GM12878 (cell line): ENCODE measurements at regions not wholly inside any gene's neighbourhood (a gene's known extent, or its start where the extent isn't known, plus 50 kb on each side); places are given as distances from the start of the nearest gene placed in this dataset.

Experiments
- ATAC-seq: fragments of 200-7000 bp; cut with Tn5 transposase; 3 replicates; pipeline ENCODE4 v1.9.1; 2020; ENCODE audit warnings: mild to moderate bottlenecking, moderate library complexity
- BruUV-seq: library from RNA; stranded (reverse); fragments of 400-500 nt; replicated peaks from 2 replicates; lab custom pipeline; 2021; lab: Mats Ljungman, UMichigan
- CTCF ChIA-PET: fragments of 300-600 bp; sonication (Branson Sonifier 250); formaldehyde crosslinking; extraction: SDS; loops from one replicate; lab custom pipeline; 2021; ENCODE audit warnings: inconsistent platforms; lab: Yijun Ruan, JAX
- POLR2A ChIA-PET: fragments of 350-600 bp; formaldehyde crosslinking; extraction: SDS; loops from one replicate; lab custom pipeline; 2021; ENCODE audit warnings: inconsistent platforms; lab: Charles Lee
- RAD21 ChIA-PET: fragments of 300-600 bp; sonication (Branson Sonifier 250); formaldehyde crosslinking; loops from one replicate; lab custom pipeline; 2023; ENCODE audit warnings: antibody characterized with exemption; ENCODE audit not compliant: unreplicated experiment; lab: Charles Lee
- SMC1A ChIA-PET: fragments of 300-600 bp; sonication (Branson Sonifier 250); formaldehyde crosslinking; loops from one replicate; lab custom pipeline; 2023; ENCODE audit not compliant: unreplicated experiment, uncharacterized antibody; lab: Charles Lee
- DNase-seq: peaks from one replicate; pipeline ENCODE4 v3.0.0-alpha.2; 2011; ENCODE audit warnings: low read depth, low spot score
- FAIRE-seq: peaks from 3 replicates; lab custom pipeline; 2011; peaks lifted over from hg19 to GRCh38; lab: Jason Lieb, UNC
- H2AFZ ChIP-seq: 2 replicates; pipeline ENCODE4 v1.6.0; 2011; ENCODE audit warnings: low read depth, low read length, control low read depth; ENCODE audit not compliant: control insufficient read depth
- H3K27ac ChIP-seq: 2 replicates; pipeline ENCODE4 v1.5.1; 2011; ENCODE audit warnings: control low read depth; ENCODE audit not compliant: control insufficient read depth, insufficient read depth
- H3K27me3 ChIP-seq, 2 experiments: replicated peaks in 1 of 2; 2 replicates each; pipeline versions ENCODE4 v1.6.0 to v1.6.1; 2011; ENCODE audit warnings: low read length in 1 of 2; ENCODE audit not compliant: control insufficient read depth in 2 of 2, insufficient read depth in 2 of 2
- H3K36me3 ChIP-seq, 2 experiments: 2 replicates each; pipeline ENCODE4 v1.5.1; 2011; ENCODE audit warnings: low read length in 1 of 2; ENCODE audit not compliant: control insufficient read depth in 2 of 2, insufficient read depth in 2 of 2
- H3K4me1 ChIP-seq: 2 replicates; pipeline ENCODE4 v1.6.1; 2011; ENCODE audit warnings: mild to moderate bottlenecking, low read length, moderate library complexity, mixed read lengths; ENCODE audit not compliant: control insufficient read depth, insufficient read depth
- H3K4me2 ChIP-seq: 2 replicates; pipeline ENCODE4 v1.6.0; 2011; ENCODE audit warnings: control low read depth; ENCODE audit not compliant: control insufficient read depth, insufficient read depth
- H3K4me3 ChIP-seq: fragments of 200-600 bp; sonication (generic); 2 replicates; pipeline ENCODE4 v1.5.1; 2016
- H3K79me2 ChIP-seq: 2 replicates; pipeline ENCODE4 v1.6.0; 2011; ENCODE audit warnings: low read length; ENCODE audit not compliant: control insufficient read depth, insufficient read depth
- H3K9ac ChIP-seq: 2 replicates; pipeline ENCODE4 v1.8.0; 2011; ENCODE audit warnings: low read length, control low read depth, mixed read lengths; ENCODE audit not compliant: control insufficient read depth, insufficient read depth
- H3K9me3 ChIP-seq: replicated peaks from 3 replicates; pipeline ENCODE4 v1.5.1; 2011; ENCODE audit warnings: mild to moderate bottlenecking, low read length; ENCODE audit not compliant: control insufficient read depth, insufficient read depth
- H4K20me1 ChIP-seq: 2 replicates; pipeline ENCODE4 v1.6.0; 2011; ENCODE audit not compliant: control insufficient read depth, insufficient read depth
- E4F1 ChIP-seq: fragments of 450-650 bp; IDR thresholded peaks from 2 replicates; pipeline ENCODE4 v1.6.1; 2018; ENCODE audit warnings: borderline replicate concordance, mild to moderate bottlenecking; ENCODE audit not compliant: partially characterized antibody
- HDAC6 ChIP-seq: fragments of 200-600 bp; sonication (generic); IDR thresholded peaks from one replicate; pipeline ENCODE4 v1.8.0; 2017; ENCODE audit warnings: antibody characterized with exemption; ENCODE audit not compliant: unreplicated experiment
- POLR2AphosphoS2 ChIP-seq: IDR thresholded peaks from 2 replicates; pipeline ENCODE4 v1.6.1; 2011; ENCODE audit warnings: low read depth, mild to moderate bottlenecking, low read length, improper control_type of control experiment, moderate library complexity
- SIX5 ChIP-seq: IDR thresholded peaks from 2 replicates; pipeline ENCODE4 v1.6.1; 2011; ENCODE audit warnings: mild to moderate bottlenecking, low read depth, low read length, moderate library complexity; ENCODE audit not compliant: severe bottlenecking
- TCF12 ChIP-seq: IDR thresholded peaks from 2 replicates; pipeline ENCODE4 v1.6.1; 2011; ENCODE audit warnings: low read depth, mild to moderate bottlenecking, low read length
- ZBED1 ChIP-seq: IDR thresholded peaks from 2 replicates; pipeline ENCODE4 v1.6.1; 2016; ENCODE audit warnings: borderline replicate concordance
- ZNF274 ChIP-seq: IDR thresholded peaks from one replicate; pipeline ENCODE4 v1.8.0; 2011; ENCODE audit not compliant: insufficient read length, insufficient read depth
- WGBS: methylation state at CpG from one replicate; pipeline ENCODE4 v1.1.6; 2016; ENCODE audit warnings: low lambda C conversion rate; ENCODE audit not compliant: insufficient replicate concordance, insufficient coverage; ENCODE audit errors: missing lambda C conversion rate; 5-methylcytosine and 5-hydroxymethylcytosine counted together
- in situ Hi-C: fragments of 300-500 bp; cut with MboI; formaldehyde crosslinking; loops from 9 replicates; pipeline ENCODE4 v1.14.3; 2018; ENCODE audit warnings: mixed read lengths
- intact Hi-C: fragments of 100-400 bp; cut with micrococcal nuclease; formaldehyde crosslinking; loops from one replicate; pipeline ENCODE4 v1.14.2; 2022; ENCODE audit not compliant: unreplicated experiment
- TF ChIP-seq, protein P1 (sequence below): fragments of 450-650 bp; IDR thresholded peaks from 2 replicates; pipeline ENCODE4 v1.6.1; 2017; ENCODE audit warnings: mild to moderate bottlenecking, moderate library complexity
- TF ChIP-seq, protein P2 (sequence below): IDR thresholded peaks from 2 replicates; pipeline ENCODE4 v1.6.1; 2012; ENCODE audit warnings: low read depth, low read length, improper control_type of control experiment
- TF ChIP-seq, protein P3 (sequence below), 3 experiments: IDR thresholded peaks in 2 of 3; conservative IDR thresholded peaks in 1 of 3; 2 replicates each; pipeline ENCODE4 v1.5.1; 2011; ENCODE audit warnings: low read depth in 3 of 3, low read length in 3 of 3, mild to moderate bottlenecking in 3 of 3, control low read depth in 2 of 3, moderate library complexity in 2 of 3, inconsistent platforms in 1 of 3, mixed read lengths in 1 of 3; ENCODE audit not compliant: control insufficient read depth in 2 of 3, insufficient read depth in 1 of 3; ENCODE audit errors: extremely low read depth in 1 of 3

DNA sequence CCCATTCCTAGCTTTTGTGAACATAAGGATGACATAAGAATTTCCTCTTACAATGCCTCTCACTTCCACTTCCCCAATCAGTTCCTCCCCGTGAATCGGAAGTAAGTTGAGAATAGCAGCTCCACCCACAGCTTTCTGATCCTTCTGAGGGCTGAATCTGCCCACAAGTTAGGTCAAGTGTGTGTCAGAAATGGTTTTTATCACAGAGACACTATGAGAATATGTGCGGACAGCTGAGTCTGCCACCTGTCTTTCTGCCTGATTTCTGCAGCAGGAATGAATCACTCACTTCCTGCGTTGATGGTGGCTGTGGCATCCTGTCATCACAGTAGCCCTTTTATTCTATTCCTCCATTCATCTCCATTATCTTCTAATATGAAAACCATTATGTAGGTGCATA lies 70.2 kb downstream of the RIN2 start (continued):
- TF ChIP-seq, protein P1, sequence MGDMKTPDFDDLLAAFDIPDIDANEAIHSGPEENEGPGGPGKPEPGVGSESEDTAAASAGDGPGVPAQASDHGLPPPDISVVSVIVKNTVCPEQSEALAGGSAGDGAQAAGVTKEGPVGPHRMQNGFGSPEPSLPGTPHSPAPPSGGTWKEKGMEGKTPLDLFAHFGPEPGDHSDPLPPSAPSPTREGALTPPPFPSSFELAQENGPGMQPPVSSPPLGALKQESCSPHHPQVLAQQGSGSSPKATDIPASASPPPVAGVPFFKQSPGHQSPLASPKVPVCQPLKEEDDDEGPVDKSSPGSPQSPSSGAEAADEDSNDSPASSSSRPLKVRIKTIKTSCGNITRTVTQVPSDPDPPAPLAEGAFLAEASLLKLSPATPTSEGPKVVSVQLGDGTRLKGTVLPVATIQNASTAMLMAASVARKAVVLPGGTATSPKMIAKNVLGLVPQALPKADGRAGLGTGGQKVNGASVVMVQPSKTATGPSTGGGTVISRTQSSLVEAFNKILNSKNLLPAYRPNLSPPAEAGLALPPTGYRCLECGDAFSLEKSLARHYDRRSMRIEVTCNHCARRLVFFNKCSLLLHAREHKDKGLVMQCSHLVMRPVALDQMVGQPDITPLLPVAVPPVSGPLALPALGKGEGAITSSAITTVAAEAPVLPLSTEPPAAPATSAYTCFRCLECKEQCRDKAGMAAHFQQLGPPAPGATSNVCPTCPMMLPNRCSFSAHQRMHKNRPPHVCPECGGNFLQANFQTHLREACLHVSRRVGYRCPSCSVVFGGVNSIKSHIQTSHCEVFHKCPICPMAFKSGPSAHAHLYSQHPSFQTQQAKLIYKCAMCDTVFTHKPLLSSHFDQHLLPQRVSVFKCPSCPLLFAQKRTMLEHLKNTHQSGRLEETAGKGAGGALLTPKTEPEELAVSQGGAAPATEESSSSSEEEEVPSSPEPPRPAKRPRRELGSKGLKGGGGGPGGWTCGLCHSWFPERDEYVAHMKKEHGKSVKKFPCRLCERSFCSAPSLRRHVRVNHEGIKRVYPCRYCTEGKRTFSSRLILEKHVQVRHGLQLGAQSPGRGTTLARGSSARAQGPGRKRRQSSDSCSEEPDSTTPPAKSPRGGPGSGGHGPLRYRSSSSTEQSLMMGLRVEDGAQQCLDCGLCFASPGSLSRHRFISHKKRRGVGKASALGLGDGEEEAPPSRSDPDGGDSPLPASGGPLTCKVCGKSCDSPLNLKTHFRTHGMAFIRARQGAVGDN, result no peak
- TF ChIP-seq ZBED1 (0 out of 2 replicates have a peak, but pooled peaks have one; percentile 35), TCF12 (peak; percentile 89), POLR2AphosphoS2 (no peak)
- TF ChIP-seq, protein P2, sequence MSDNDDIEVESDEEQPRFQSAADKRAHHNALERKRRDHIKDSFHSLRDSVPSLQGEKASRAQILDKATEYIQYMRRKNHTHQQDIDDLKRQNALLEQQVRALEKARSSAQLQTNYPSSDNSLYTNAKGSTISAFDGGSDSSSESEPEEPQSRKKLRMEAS, result no peak

DNA sequence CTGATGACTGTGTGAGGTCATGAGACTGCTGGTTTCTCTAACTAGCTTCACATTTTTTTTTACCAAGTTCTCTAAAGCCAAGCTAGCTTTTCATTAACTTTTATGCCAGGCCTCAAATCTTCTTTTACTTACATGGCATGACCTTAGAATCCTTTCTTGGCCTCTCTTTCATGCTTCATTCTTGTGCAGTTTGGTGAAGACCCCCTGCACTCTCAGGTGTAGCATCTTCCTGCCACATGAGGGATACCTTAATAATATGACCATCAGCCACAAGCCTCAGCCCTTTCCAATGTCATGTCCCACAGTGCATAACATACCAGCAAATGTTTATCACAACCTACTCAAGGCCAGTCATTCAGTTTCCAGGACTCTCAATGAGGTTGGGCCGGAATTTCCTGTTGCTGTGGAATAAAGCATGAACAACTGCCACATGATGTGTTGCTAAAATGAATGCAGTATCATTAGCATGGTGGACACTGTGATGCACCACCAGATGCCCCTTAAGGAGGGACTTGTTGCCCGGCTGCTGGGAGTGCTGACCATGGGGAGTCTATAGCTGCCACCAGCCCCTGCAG lies 72.2 kb downstream of the RIN2 start:
- RAD21 ChIA-PET, result interaction anchor here (1.1 kb wide), 1 partner anchor 73 kb away, joined by 3 read pairs; no protein-coding TSS in a partner anchor
- H2AFZ ChIP-seq, result no peak overlapping the region
- H3K4me1 ChIP-seq, result peaks cover 10% of the 10 kb centered on the region
- no peak overlapping the region for H3K9ac ChIP-seq
- no peaks in the 10 kb centered on the region for H3K9me3 ChIP-seq
- H3K4me2 ChIP-seq, result no peak overlapping the region
- ATAC-seq, result no peak
- TF ChIP-seq E4F1 (no peak), HDAC6 (no peak), ZNF274 (no peak), SIX5 (no peak)
- TF ChIP-seq, protein P3, sequence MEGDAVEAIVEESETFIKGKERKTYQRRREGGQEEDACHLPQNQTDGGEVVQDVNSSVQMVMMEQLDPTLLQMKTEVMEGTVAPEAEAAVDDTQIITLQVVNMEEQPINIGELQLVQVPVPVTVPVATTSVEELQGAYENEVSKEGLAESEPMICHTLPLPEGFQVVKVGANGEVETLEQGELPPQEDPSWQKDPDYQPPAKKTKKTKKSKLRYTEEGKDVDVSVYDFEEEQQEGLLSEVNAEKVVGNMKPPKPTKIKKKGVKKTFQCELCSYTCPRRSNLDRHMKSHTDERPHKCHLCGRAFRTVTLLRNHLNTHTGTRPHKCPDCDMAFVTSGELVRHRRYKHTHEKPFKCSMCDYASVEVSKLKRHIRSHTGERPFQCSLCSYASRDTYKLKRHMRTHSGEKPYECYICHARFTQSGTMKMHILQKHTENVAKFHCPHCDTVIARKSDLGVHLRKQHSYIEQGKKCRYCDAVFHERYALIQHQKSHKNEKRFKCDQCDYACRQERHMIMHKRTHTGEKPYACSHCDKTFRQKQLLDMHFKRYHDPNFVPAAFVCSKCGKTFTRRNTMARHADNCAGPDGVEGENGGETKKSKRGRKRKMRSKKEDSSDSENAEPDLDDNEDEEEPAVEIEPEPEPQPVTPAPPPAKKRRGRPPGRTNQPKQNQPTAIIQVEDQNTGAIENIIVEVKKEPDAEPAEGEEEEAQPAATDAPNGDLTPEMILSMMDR (IDR thresholded peaks at IDR 0.05 in 2 of 3, conservative IDR thresholded peaks at IDR 0.05 in 1 of 3; ENCODE audit: control insufficient read depth in 2 of 3, extremely low read depth in 1 of 3, insufficient read depth in 1 of 3, low read depth in 3 of 3, low read length in 3 of 3), result no peak
- TF ChIP-seq, all 136 proteins: peak for 0
- BruUV-seq, result no TSS peak
- ChIA-PET CTCF (interaction anchor here (1.8 to 8.2 kb wide), 2 partner anchors 43 to 54 kb away, joined by 5 to 89 read pairs; no protein-coding TSS in a partner anchor), SMC1A (interaction anchor here (1.3 to 3.6 kb wide), 3 partner anchors 55 to 164 kb away, joined by 3 to 14 read pairs (median 13); no protein-coding TSS in a partner anchor), POLR2A (no interaction called here)
- WGBS, result 53% methylated on average over 2 of the region's 2 CpGs
- Histone ChIP-seq H3K27me3 (no peaks in the 10 kb centered on the region; a peak in 2 of 4 replicates), H4K20me1 (no peaks in the 10 kb centered on the region), H3K36me3 (no peaks in the 10 kb centered on the region; a peak in 1 of 4 replicates), H3K27ac (no peak overlapping the region), H3K4me3 (no peak overlapping the region), H3K79me2 (no peaks in the 10 kb centered on the region)
- intact Hi-C loops (no loop called here), in situ Hi-C loops (no loop called here)
- DNase-seq, result no peak
- no peak for FAIRE-seq
